HEK293 (cell line): ENCODE measurements at regions not wholly inside any gene's neighbourhood (a gene's known extent, or its start where the extent isn't known, plus 50 kb on each side); places are given as distances from the start of the nearest gene placed in this dataset.

Source experiments
- CTCF ChIA-PET: fragments of 350-600 bp; formaldehyde crosslinking; extraction: SDS; loops from one replicate; lab custom pipeline; 2021; ENCODE audit warnings: antibody characterized with exemption; lab: Yijun Ruan, JAX
- POLR2A ChIA-PET: fragments of 300-600 bp; formaldehyde crosslinking; extraction: SDS; loops from one replicate; lab custom pipeline; 2020; ENCODE audit warnings: antibody characterized with exemption, inconsistent platforms; lab: Yijun Ruan, JAX
- H3K27ac ChIP-seq: fragments of 200-500 bp; sonication (Bioruptor generic); 2 replicates; pipeline ENCODE4 v1.5.1; 2014; ENCODE audit warnings: low read depth, low read length, control low read depth, inconsistent platforms; ENCODE audit errors: extremely low read depth
- H3K36me3 ChIP-seq, 2 experiments: fragments of 200-500 bp in 1 of 2; sonication (Bioruptor generic) in 1 of 2; 1 replicate in 1 of 2; 2 replicates in 1 of 2; pipeline ENCODE4 v1.5.1; 2014 to 2017; ENCODE audit warnings: inconsistent platforms in 2 of 2, low read length in 2 of 2; ENCODE audit not compliant: control insufficient read depth in 2 of 2, insufficient read depth in 1 of 2
- H3K4me1 ChIP-seq: fragments of 200-500 bp; sonication (Bioruptor generic); 2 replicates; pipeline ENCODE4 v1.5.1; 2014; ENCODE audit warnings: mild to moderate bottlenecking, low read length, inconsistent platforms; ENCODE audit not compliant: control insufficient read depth, insufficient read depth
- H3K4me3 ChIP-seq: 2 replicates; pipeline ENCODE4 v1.5.1; 2011; ENCODE audit warnings: low read depth, mild to moderate bottlenecking, control low read depth, low read length, moderate library complexity
- H3K9me3 ChIP-seq: fragments of 200-500 bp; sonication (Bioruptor generic); 2 replicates; pipeline ENCODE4 v1.5.1; 2014; ENCODE audit warnings: low read depth, low read length, inconsistent platforms; ENCODE audit not compliant: control insufficient read depth, insufficient read depth
- INSM2 ChIP-seq: fragments of 450-650 bp; formaldehyde crosslinking; IDR thresholded peaks from 2 replicates; pipeline ENCODE4 v1.5.1; 2016; ENCODE audit warnings: missing biosample characterization, missing genetic modification characterization
- PBX3 ChIP-seq: sonication (generic); formaldehyde crosslinking; IDR thresholded peaks from 2 replicates; pipeline ENCODE4 v1.8.1; 2022; ENCODE audit warnings: mild to moderate bottlenecking, moderate library complexity, missing genetic modification reagents
- PRDM4 ChIP-seq: fragments of 450-650 bp; formaldehyde crosslinking; IDR thresholded peaks from 2 replicates; pipeline ENCODE4 v1.5.1; 2017; ENCODE audit warnings: missing biosample characterization, missing genetic modification characterization
- RBAK ChIP-seq: fragments of 450-650 bp; formaldehyde crosslinking; IDR thresholded peaks from 2 replicates; pipeline ENCODE4 v1.5.1; 2016; ENCODE audit warnings: missing biosample characterization, missing genetic modification characterization
- SCRT2 ChIP-seq: fragments of 450-650 bp; formaldehyde crosslinking; IDR thresholded peaks from 2 replicates; pipeline ENCODE4 v1.5.1; 2016; ENCODE audit warnings: missing biosample characterization, missing genetic modification characterization
- ZNF121 ChIP-seq: fragments of 450-650 bp; formaldehyde crosslinking; IDR thresholded peaks from 2 replicates; pipeline ENCODE4 v1.5.1; 2016; ENCODE audit warnings: missing biosample characterization, missing genetic modification characterization
- ZNF184 ChIP-seq: fragments of 450-650 bp; IDR thresholded peaks from 2 replicates; pipeline ENCODE4 v1.5.1; 2018; ENCODE audit warnings: missing biosample characterization, mild to moderate bottlenecking, missing genetic modification characterization
- ZNF2 ChIP-seq: fragments of 450-650 bp; formaldehyde crosslinking; IDR thresholded peaks from 2 replicates; pipeline ENCODE4 v1.5.1; 2016; ENCODE audit warnings: missing biosample characterization, missing genetic modification characterization
- ZNF280D ChIP-seq: fragments of 450-650 bp; formaldehyde crosslinking; IDR thresholded peaks from 2 replicates; pipeline ENCODE4 v1.5.1; 2016; ENCODE audit warnings: missing biosample characterization, missing genetic modification characterization
- ZNF341 ChIP-seq: fragments of 450-650 bp; formaldehyde crosslinking; IDR thresholded peaks from 2 replicates; pipeline ENCODE4; 2016; ENCODE audit warnings: low read depth, missing biosample characterization, missing genetic modification characterization
- ZNF366 ChIP-seq: fragments of 450-650 bp; formaldehyde crosslinking; conservative IDR thresholded peaks from 2 replicates; pipeline ENCODE4 v1.5.1; 2016; ENCODE audit warnings: missing biosample characterization, missing genetic modification characterization
- ZNF404 ChIP-seq: fragments of 450-650 bp; formaldehyde crosslinking; IDR thresholded peaks from 2 replicates; pipeline ENCODE4 v1.5.1; 2017; ENCODE audit warnings: missing biosample characterization, missing genetic modification characterization
- ZNF449 ChIP-seq: fragments of 450-650 bp; formaldehyde crosslinking; IDR thresholded peaks from 2 replicates; pipeline ENCODE4 v1.5.1; 2017; ENCODE audit warnings: missing biosample characterization, mild to moderate bottlenecking, missing genetic modification characterization, moderate library complexity
- ZNF513 ChIP-seq: fragments of 450-650 bp; IDR thresholded peaks from 2 replicates; pipeline ENCODE4 v1.5.1; 2018; ENCODE audit warnings: missing biosample characterization, missing genetic modification characterization
- ZNF571 ChIP-seq: fragments of 450-650 bp; formaldehyde crosslinking; IDR thresholded peaks from 2 replicates; pipeline ENCODE4 v1.5.0; 2017; ENCODE audit warnings: missing biosample characterization, missing genetic modification characterization
- ZNF792 ChIP-seq: fragments of 450-650 bp; formaldehyde crosslinking; IDR thresholded peaks from 2 replicates; pipeline ENCODE4 v1.5.1; 2016; ENCODE audit warnings: missing biosample characterization, missing genetic modification characterization
- ZNF843 ChIP-seq: fragments of 450-650 bp; formaldehyde crosslinking; IDR thresholded peaks from 2 replicates; pipeline ENCODE4 v1.5.1; 2016; ENCODE audit warnings: missing biosample characterization, missing genetic modification characterization
- ZSCAN4 ChIP-seq: fragments of 450-650 bp; formaldehyde crosslinking; IDR thresholded peaks from 2 replicates; pipeline ENCODE4 v1.5.1; 2017; ENCODE audit warnings: missing biosample characterization, missing genetic modification characterization
- ZXDB ChIP-seq: fragments of 450-650 bp; formaldehyde crosslinking; IDR thresholded peaks from 2 replicates; pipeline ENCODE4 v1.5.1; 2016; ENCODE audit warnings: missing biosample characterization, missing genetic modification characterization

GRCh38 chr9:110048976-110049698 lies 158.8 kb downstream of the C9orf152 start (continued):
- TF ChIP-seq ZNF513 (tag by site-specific recombination) = no peak

- Histone ChIP-seq H3K4me1 (peaks cover 5% of the 10 kb centered on the region; the same call in 1 of the 2 replicates), H3K27ac (peak overlapping the region; percentile 16; the same call in 1 of the 2 replicates), H3K9me3 (no peaks in the 10 kb centered on the region), H3K36me3 (no peaks in the 10 kb centered on the region), H3K4me3 (peak overlapping the region; percentile 78)
- POLR2A ChIA-PET = interaction anchor here (0.5 to 1.2 kb wide), 2 partner anchors 9 to 136 kb away, joined by 4 to 5 read pairs; no protein-coding TSS in a partner anchor
- CTCF ChIA-PET = interaction anchor here (0.7 to 1.2 kb wide), 3 partner anchors 8 to 146 kb away, joined by 3 read pairs; no protein-coding TSS in a partner anchor
- TF ChIP-seq ZNF571 (tag by site-specific recombination) = no peak
- no peak for TF ChIP-seq SCRT2
- no peak for TF ChIP-seq ZNF843 (tag by site-specific recombination)
- no peak for TF ChIP-seq ZNF449
- no peak for TF ChIP-seq ZSCAN4 (tag by site-specific recombination)
- TF ChIP-seq ZNF404 = no peak
- TF ChIP-seq ZNF792 (tag by site-specific recombination) = no peak
- TF ChIP-seq INSM2 = no peak
- TF ChIP-seq PRDM4 (tag by site-specific recombination) = no peak
- TF ChIP-seq ZXDB = no peak
- TF ChIP-seq ZNF184 (tag by site-specific recombination) = no peak
- no peak for TF ChIP-seq ZNF341 (tag by site-specific recombination)
- TF ChIP-seq ZNF280D (tag by site-specific recombination) = no peak
- no peak for TF ChIP-seq ZNF2 (tag by site-specific recombination)
- no peak for TF ChIP-seq ZNF121
- TF ChIP-seq PBX3 (CRISPR knock-in tag) = no peak
- TF ChIP-seq RBAK (tag by site-specific recombination) = no peak
- TF ChIP-seq ZNF366 (tag by site-specific recombination) = no peak
These were observed 158.1 kb downstream of the C9orf152 start for GRCh38 chr9:110049699-110050450.
